Astrocyte of the spinal cord (primary cell): ENCODE measurements at regions not wholly inside any gene's neighbourhood (a gene's known extent, or its start where the extent isn't known, plus 50 kb on each side); places are given as distances from the start of the nearest gene placed in this dataset.

Experiments used
- DNase-seq: peaks from one replicate; pipeline ENCODE4 v3.0.0; 2011; ENCODE audit warnings: low read depth, low spot score
- H3K4me3 ChIP-seq: 2 replicates; pipeline ENCODE4 v1.5.1; 2011; ENCODE audit warnings: low read depth, mild to moderate bottlenecking, low read length, moderate library complexity
- CTCF ChIP-seq: IDR thresholded peaks from 2 replicates; pipeline ENCODE4 v1.5.1; 2012; ENCODE audit warnings: low read depth, mild to moderate bottlenecking, low read length, inconsistent platforms
- in situ Hi-C: cut with HindIII; loops from 2 replicates; pipeline ENCODE4 v1.10.0; 2017; ENCODE audit warnings: low sequenced_read_pairs

- TF ChIP-seq CTCF = no peak
- in situ Hi-C loops = no loop called here
- DNase-seq = peak; percentile 48
- no peak overlapping the region for H3K4me3 ChIP-seq
These were observed 918.2 kb upstream of the ADGRL2 start for GRCh38 chr1:80882553-80882952.

GRCh38 chr1:80878343-80878742 is 922.4 kb upstream of the ADGRL2 start:
- in situ Hi-C loops = no loop called here
- no peak for DNase-seq
- no peak for TF ChIP-seq CTCF
- no peak overlapping the region for H3K4me3 ChIP-seq

GRCh38 chr1:80876035-80876434 is 924.7 kb upstream of the ADGRL2 start:
- no peak for TF ChIP-seq CTCF

GRCh38 chr1:80869299-80869698 is 931.4 kb upstream of the ADGRL2 start:
- H3K4me3 ChIP-seq = no peak overlapping the region
- no peak for DNase-seq
- TF ChIP-seq CTCF = no peak
- in situ Hi-C loops = no loop called here

More at GRCh38 chr1:80876035-80876434, 924.7 kb upstream of the ADGRL2 start:
- H3K4me3 ChIP-seq = no peak overlapping the region
- no peak for DNase-seq
- in situ Hi-C loops = no loop called here

GRCh38 chr1:80847904-80848303 is 952.8 kb upstream of the ADGRL2 start:
- in situ Hi-C loops = no loop called here
- no peak for TF ChIP-seq CTCF
- no peak overlapping the region for H3K4me3 ChIP-seq
- DNase-seq = no peak

GRCh38 chr1:80846966-80847365 is 953.8 kb upstream of the ADGRL2 start:
- no peak for TF ChIP-seq CTCF
- H3K4me3 ChIP-seq = no peak overlapping the region
- in situ Hi-C loops = no loop called here
- no peak for DNase-seq

- no peak for TF ChIP-seq CTCF
- no peak overlapping the region for H3K4me3 ChIP-seq
- in situ Hi-C loops = no loop called here
- DNase-seq = no peak
These were observed 957.9 kb upstream of the ADGRL2 start for GRCh38 chr1:80842796-80843195.
